ENCODE measurements at regions not wholly inside any gene's neighbourhood (a gene's known extent, or its start where the extent isn't known, plus 50 kb on each side); places are given as distances from the start of the nearest gene placed in this dataset.

GRCh38 chr20:52427960-52428359 is 236.4 kb upstream of the ZFP64 start:
- POLR2A ChIA-PET, result no interaction called here
- no peak overlapping the region for H2AFZ ChIP-seq (ENCODE audit: low read depth, low read length, poor library complexity, severe bottlenecking)
- no peak for DNase-seq (ENCODE audit: low read depth, low spot score)
- RAD21 ChIA-PET (ENCODE audit: low non-redundant PET in 1 of 2, low total read pairs in 2 of 2, uncharacterized antibody in 2 of 2, unreplicated experiment in 2 of 2), result no interaction called here
- CTCF ChIA-PET, result no interaction called here
- no peak overlapping the region for H3K4me2 ChIP-seq (ENCODE audit: low read length)
- H3K27me3 ChIP-seq (ENCODE audit: insufficient read depth, low read length), result no peaks in the 10 kb centered on the region
- no peaks in the 10 kb centered on the region for H3K36me3 ChIP-seq (ENCODE audit: control insufficient read depth in 1 of 2, insufficient read depth in 2 of 2, low read length in 2 of 2)
- TF ChIP-seq ZBTB33 (IDR thresholded peaks at IDR 0.05; ENCODE audit: extremely low read depth, insufficient replicate concordance, low read length), result no peak
- TF ChIP-seq TCF7L2 (IDR thresholded peaks at IDR 0.05; ENCODE audit: borderline replicate concordance, extremely low read depth, insufficient read depth, insufficient read length), result no peak
- no peak for TF ChIP-seq JUND (IDR thresholded peaks at IDR 0.05)
- TF ChIP-seq CBX3 (IDR thresholded peaks at IDR 0.05; ENCODE audit: low read depth), result no peak
- no peak for TF ChIP-seq SRF (IDR thresholded peaks at IDR 0.05; ENCODE audit: low read depth)
- no peak for ATAC-seq
- no peaks in the 10 kb centered on the region for H4K20me1 ChIP-seq (ENCODE audit: insufficient read depth)
- H3K79me2 ChIP-seq (ENCODE audit: insufficient read depth, low read length), result no peaks in the 10 kb centered on the region
- no peak overlapping the region for H3K27ac ChIP-seq (ENCODE audit: low read depth, low read length)
- no TSS peak for BruUV-seq (replicated peaks)
- H3K9me2 ChIP-seq (ENCODE audit: insufficient read depth), result no peaks in the 10 kb centered on the region
- H3K9me3 ChIP-seq (ENCODE audit: control insufficient read depth in 1 of 2, insufficient read depth in 1 of 2, low read depth in 1 of 2, low read length in 2 of 2), result peaks cover 0 to 3% of the 10 kb centered on the region in 2 experiments; a peak in 1 of 4 replicates
- intact Hi-C loops (cut with micrococcal nuclease), result no loop called here
- H3K4me3 ChIP-seq (replicated peaks in 1 of 2; ENCODE audit: low read depth in 1 of 2, low read length in 2 of 2), result no peak overlapping the region
- no peak overlapping the region for H3K9ac ChIP-seq (ENCODE audit: low read length)
- H3K4me1 ChIP-seq (ENCODE audit: control insufficient read depth in 1 of 2, insufficient read depth in 2 of 2, low read length in 2 of 2), result no peaks in the 10 kb centered on the region

GRCh38 chr20:52426856-52427255 is 235.3 kb upstream of the ZFP64 start:
- no peak for TF ChIP-seq RAD21 (IDR thresholded peaks at IDR 0.05; ENCODE audit: low read depth)
- no peak for TF ChIP-seq ELF1 (IDR thresholded peaks at IDR 0.05; ENCODE audit: borderline replicate concordance, low read depth)
- no peak for TF ChIP-seq YY1 (IDR thresholded peaks at IDR 0.05; ENCODE audit: extremely low read depth, insufficient replicate concordance, low read depth, low read length)
- no peak for TF ChIP-seq CTCF (IDR thresholded peaks at IDR 0.05 in 2 of 3, conservative IDR thresholded peaks at IDR 0.05 in 1 of 3; ENCODE audit: borderline replicate concordance in 1 of 3, insufficient read depth in 1 of 3, low read depth in 2 of 3, low read length in 2 of 3)
- ATAC-seq, result no peak
- H2AFZ ChIP-seq (ENCODE audit: low read depth, low read length, poor library complexity, severe bottlenecking), result no peak overlapping the region
- BruUV-seq (replicated peaks), result no TSS peak
- H3K27me3 ChIP-seq (ENCODE audit: insufficient read depth, low read length), result no peaks in the 10 kb centered on the region
- no peak overlapping the region for H3K27ac ChIP-seq (ENCODE audit: low read depth, low read length)
- H3K9me2 ChIP-seq (ENCODE audit: insufficient read depth), result no peaks in the 10 kb centered on the region
- RAD21 ChIA-PET (ENCODE audit: low non-redundant PET in 1 of 2, low total read pairs in 2 of 2, uncharacterized antibody in 2 of 2, unreplicated experiment in 2 of 2), result no interaction called here
- no peaks in the 10 kb centered on the region for H3K36me3 ChIP-seq (ENCODE audit: control insufficient read depth in 1 of 2, insufficient read depth in 2 of 2, low read length in 2 of 2)
- no peaks in the 10 kb centered on the region for H4K20me1 ChIP-seq (ENCODE audit: insufficient read depth)
- no peak for DNase-seq (ENCODE audit: low read depth, low spot score)
- H3K4me2 ChIP-seq (ENCODE audit: low read length), result no peak overlapping the region
- POLR2A ChIA-PET, result no interaction called here
- CTCF ChIA-PET, result no interaction called here
- intact Hi-C loops (cut with micrococcal nuclease), result no loop called here
- H3K4me1 ChIP-seq (ENCODE audit: control insufficient read depth in 1 of 2, insufficient read depth in 2 of 2, low read length in 2 of 2), result no peaks in the 10 kb centered on the region
- H3K79me2 ChIP-seq (ENCODE audit: insufficient read depth, low read length), result no peaks in the 10 kb centered on the region
- H3K9ac ChIP-seq (ENCODE audit: low read length), result no peak overlapping the region
- peaks cover 0 to 3% of the 10 kb centered on the region in 2 experiments; a peak in 1 of 4 replicates for H3K9me3 ChIP-seq (ENCODE audit: control insufficient read depth in 1 of 2, insufficient read depth in 1 of 2, low read depth in 1 of 2, low read length in 2 of 2)
- H3K4me3 ChIP-seq (replicated peaks in 1 of 2; ENCODE audit: low read depth in 1 of 2, low read length in 2 of 2), result no peak overlapping the region

Data from HCT116 (cell line).